Nephron progenitor cell (in vitro differentiated cells): ENCODE measurements at regions not wholly inside any gene's neighbourhood (a gene's known extent, or its start where the extent isn't known, plus 50 kb on each side); places are given as distances from the start of the nearest gene placed in this dataset.
"Not testable (repeated sequence)": the region's sequence is repeated elsewhere in the genome, so short reads cannot be mapped to it uniquely, and the experiment has no call there.

Experiments
- DNase-seq: peaks from one replicate; pipeline ENCODE4 v3.0.0; 2021
- H3K27ac Mint-ChIP-seq: 2 replicates; pipeline ENCODE4 v1.8.0; 2021; ENCODE audit warnings: mild to moderate bottlenecking, moderate library complexity, mixed read lengths
- H3K27me3 Mint-ChIP-seq: 2 replicates; pipeline ENCODE4 v1.8.0; 2021; ENCODE audit warnings: mild to moderate bottlenecking, low read depth, mixed read lengths; ENCODE audit not compliant: poor library complexity
- H3K36me3 Mint-ChIP-seq: 2 replicates; pipeline ENCODE4 v1.8.0; 2021; ENCODE audit warnings: low read depth, mixed read lengths
- H3K4me1 Mint-ChIP-seq: 2 replicates; pipeline ENCODE4 v1.8.0; 2021; ENCODE audit warnings: mixed read lengths
- H3K4me3 Mint-ChIP-seq: 2 replicates; pipeline ENCODE4 v1.8.0; 2021; ENCODE audit warnings: mild to moderate bottlenecking, moderate library complexity, mixed read lengths
- H3K9me3 Mint-ChIP-seq: 2 replicates; pipeline ENCODE4 v1.8.0; 2021; ENCODE audit warnings: mild to moderate bottlenecking, moderate library complexity, mixed read lengths
- CTCF ChIP-seq: fragments of 200-600 bp; sonication (generic); IDR thresholded peaks from 2 replicates; pipeline ENCODE4 v1.5.0; 2021; ENCODE audit warnings: antibody characterized with exemption

- no peak for DNase-seq
- no peak for TF ChIP-seq CTCF
Observed at GRCh38 chr7:113030489-113030888, 56.1 kb downstream of the GPR85 start.

GRCh38 chr7:113026941-113027340, 59.7 kb downstream of the GPR85 start:
- DNase-seq, result no peak
- H3K27ac Mint-ChIP-seq, result no peak overlapping the region
- no peak overlapping the region for H3K4me3 Mint-ChIP-seq
- no peaks in the 10 kb centered on the region for H3K36me3 Mint-ChIP-seq
- TF ChIP-seq CTCF, result no peak
- H3K27me3 Mint-ChIP-seq, result peaks cover 4% of the 10 kb centered on the region
- H3K9me3 Mint-ChIP-seq, result no peaks in the 10 kb centered on the region
- no peaks in the 10 kb centered on the region for H3K4me1 Mint-ChIP-seq

More at GRCh38 chr7:113030489-113030888, 56.1 kb downstream of the GPR85 start:
- H3K9me3 Mint-ChIP-seq, result no peaks in the 10 kb centered on the region
- H3K36me3 Mint-ChIP-seq, result no peaks in the 10 kb centered on the region
- H3K4me1 Mint-ChIP-seq, result no peaks in the 10 kb centered on the region
- H3K4me3 Mint-ChIP-seq, result no peak overlapping the region
- H3K27ac Mint-ChIP-seq, result no peak overlapping the region
- H3K27me3 Mint-ChIP-seq, result no peaks in the 10 kb centered on the region

DNA sequence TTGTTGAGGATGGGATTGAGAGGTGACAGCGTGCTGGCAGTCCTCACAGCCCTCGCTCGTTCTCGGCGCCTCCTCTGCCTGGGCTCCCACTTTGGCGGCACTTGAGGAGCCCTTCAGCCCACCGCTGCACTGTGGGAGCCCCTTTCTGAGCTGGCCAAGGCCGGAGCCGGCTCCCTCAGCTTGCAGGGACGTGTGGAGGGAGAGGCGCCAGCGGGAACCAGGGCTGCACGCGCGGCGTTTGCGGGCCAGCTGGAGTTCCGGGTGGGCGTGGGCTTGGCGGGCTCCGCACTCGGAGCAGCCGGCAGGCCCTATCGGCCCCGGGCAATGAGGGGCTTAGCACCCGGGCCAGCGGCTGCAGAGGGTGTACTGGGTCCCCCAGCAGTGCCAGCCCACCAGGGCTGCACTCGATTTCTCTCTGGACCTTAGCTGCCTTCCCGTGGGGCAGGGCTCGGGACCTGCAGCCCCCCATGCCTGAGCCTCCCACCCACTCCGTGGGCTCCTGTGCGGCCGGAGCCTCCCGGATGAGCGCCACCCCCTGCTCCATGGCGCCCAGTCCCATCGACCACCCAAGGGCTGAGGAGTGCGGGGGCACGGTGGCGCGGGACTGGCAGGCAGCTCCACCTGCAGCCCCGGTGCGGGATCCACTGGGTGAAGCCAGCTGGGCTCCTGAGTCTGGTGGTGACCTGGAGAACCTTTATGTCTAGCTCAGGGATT, 69.3 kb downstream of the GPR85 start:
- H3K4me3 Mint-ChIP-seq, H3K27me3 Mint-ChIP-seq, H3K36me3 Mint-ChIP-seq, H3K27ac Mint-ChIP-seq, H3K4me1 Mint-ChIP-seq, DNase-seq: not testable (repeated sequence)
- H3K9me3 Mint-ChIP-seq, result peaks cover 21% of the 10 kb centered on the region

- DNase-seq, result no peak
- TF ChIP-seq CTCF, result no peak
- Mint-ChIP-seq H3K4me1 (no peaks in the 10 kb centered on the region), H3K9me3 (peaks cover 21% of the 10 kb centered on the region), H3K4me3 (no peak overlapping the region), H3K27ac (no peak overlapping the region), H3K27me3 (peaks cover 3% of the 10 kb centered on the region), H3K36me3 (no peaks in the 10 kb centered on the region)
Observed at GRCh38 chr7:113015034-113015645, 71.5 kb downstream of the GPR85 start.

DNA sequence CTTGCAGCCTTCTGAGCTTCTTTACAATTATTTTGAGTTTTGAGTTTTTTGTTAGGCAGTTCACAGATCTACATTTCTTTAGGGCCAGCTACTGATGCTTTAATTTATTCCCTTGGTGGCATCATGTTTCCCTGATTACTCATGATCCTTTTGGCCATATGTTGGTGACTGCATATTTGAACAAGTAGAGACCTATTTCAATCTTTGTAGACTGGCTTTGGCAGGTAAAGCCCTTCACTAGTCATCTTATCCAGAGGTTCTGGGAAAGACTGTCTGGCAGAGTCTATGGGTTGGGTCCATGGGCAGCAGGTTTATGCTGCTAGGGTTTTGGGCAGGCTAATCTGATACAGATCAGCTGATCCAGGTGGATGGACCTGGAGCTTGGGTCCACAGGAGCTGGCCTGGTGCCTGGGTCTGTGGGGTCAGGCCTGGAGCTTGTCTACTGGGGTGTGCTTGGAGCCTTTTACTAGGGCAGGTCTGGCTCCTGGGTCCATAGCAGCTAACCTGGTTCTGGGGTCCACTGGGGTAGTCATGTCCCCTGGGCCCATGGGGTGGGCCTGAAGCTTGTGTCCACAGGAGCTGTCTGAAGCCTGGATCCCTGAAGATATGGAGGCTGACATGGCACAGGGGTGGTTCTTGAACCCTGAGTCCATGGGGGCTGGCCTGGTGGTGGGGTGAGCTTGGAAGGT, 72.7 kb downstream of the GPR85 start:
- H3K9me3 Mint-ChIP-seq, result peaks cover 21% of the 10 kb centered on the region
- H3K27ac Mint-ChIP-seq, result no peak overlapping the region
- no peaks in the 10 kb centered on the region for H3K36me3 Mint-ChIP-seq
- no peak overlapping the region for H3K4me3 Mint-ChIP-seq
- TF ChIP-seq CTCF, result no peak
- H3K27me3 Mint-ChIP-seq, result peaks cover 3% of the 10 kb centered on the region
- H3K4me1 Mint-ChIP-seq, result no peaks in the 10 kb centered on the region
- no peak for DNase-seq

DNA sequence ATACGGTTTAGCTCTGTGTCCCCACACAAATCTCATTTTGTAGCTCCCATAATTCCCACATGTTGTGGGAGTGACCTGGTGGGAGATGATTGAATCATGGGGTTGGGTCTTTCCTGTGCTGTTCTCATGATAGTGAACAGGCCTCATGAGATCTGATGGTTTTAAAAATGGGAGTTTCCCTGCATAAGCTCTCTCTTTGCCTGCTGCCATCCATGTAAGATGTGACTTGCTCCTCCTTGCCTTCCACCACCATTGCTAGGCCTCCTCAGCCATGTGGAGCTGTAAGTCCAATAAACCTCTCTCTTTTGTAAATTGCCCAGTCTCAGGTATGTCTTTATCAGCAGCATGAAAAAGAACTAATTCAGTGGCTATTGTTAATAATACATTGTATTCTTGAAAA, 73.8 kb downstream of the GPR85 start:
- not testable (repeated sequence) for H3K4me3 Mint-ChIP-seq

More for the DNA sequence above, 73.8 kb downstream of the GPR85 start:
- H3K27ac Mint-ChIP-seq, H3K36me3 Mint-ChIP-seq, H3K27me3 Mint-ChIP-seq, DNase-seq, H3K4me1 Mint-ChIP-seq: not testable (repeated sequence)
- H3K9me3 Mint-ChIP-seq, result peaks cover 21% of the 10 kb centered on the region
